SU-DHL-6 (cell line): ENCODE measurements at regions not wholly inside any gene's neighbourhood (a gene's known extent, or its start where the extent isn't known, plus 50 kb on each side); places are given as distances from the start of the nearest gene placed in this dataset.

ENCODE experiments used
- EZH2phosphoT487 ChIP-seq: fragments of 200-600 bp; sonication (generic), shearing (Covaris generic); conservative IDR thresholded peaks from 2 replicates; pipeline ENCODE4 v1.6.1; 2018; ENCODE audit warnings: mild to moderate bottlenecking, antibody characterized with exemption, low read length, moderate library complexity, mixed read lengths
- TF ChIP-seq, protein P1 (sequence below): fragments of 200-600 bp; sonication (generic); IDR thresholded peaks from one replicate; pipeline ENCODE4 v1.5.1; 2017; ENCODE audit warnings: antibody characterized with exemption, mild to moderate bottlenecking, low read length, moderate library complexity; ENCODE audit not compliant: insufficient read depth, poor library complexity, severe bottlenecking

- TF ChIP-seq, protein P1, sequence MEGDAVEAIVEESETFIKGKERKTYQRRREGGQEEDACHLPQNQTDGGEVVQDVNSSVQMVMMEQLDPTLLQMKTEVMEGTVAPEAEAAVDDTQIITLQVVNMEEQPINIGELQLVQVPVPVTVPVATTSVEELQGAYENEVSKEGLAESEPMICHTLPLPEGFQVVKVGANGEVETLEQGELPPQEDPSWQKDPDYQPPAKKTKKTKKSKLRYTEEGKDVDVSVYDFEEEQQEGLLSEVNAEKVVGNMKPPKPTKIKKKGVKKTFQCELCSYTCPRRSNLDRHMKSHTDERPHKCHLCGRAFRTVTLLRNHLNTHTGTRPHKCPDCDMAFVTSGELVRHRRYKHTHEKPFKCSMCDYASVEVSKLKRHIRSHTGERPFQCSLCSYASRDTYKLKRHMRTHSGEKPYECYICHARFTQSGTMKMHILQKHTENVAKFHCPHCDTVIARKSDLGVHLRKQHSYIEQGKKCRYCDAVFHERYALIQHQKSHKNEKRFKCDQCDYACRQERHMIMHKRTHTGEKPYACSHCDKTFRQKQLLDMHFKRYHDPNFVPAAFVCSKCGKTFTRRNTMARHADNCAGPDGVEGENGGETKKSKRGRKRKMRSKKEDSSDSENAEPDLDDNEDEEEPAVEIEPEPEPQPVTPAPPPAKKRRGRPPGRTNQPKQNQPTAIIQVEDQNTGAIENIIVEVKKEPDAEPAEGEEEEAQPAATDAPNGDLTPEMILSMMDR: no peak
- no peak for TF ChIP-seq EZH2phosphoT487
These were observed 60.9 kb upstream of the BCL11A start for GRCh38 chr2:60614319-60614718.
